Immature natural killer cell (primary cell): ENCODE measurements at regions not wholly inside any gene's neighbourhood (a gene's known extent, or its start where the extent isn't known, plus 50 kb on each side); places are given as distances from the start of the nearest gene placed in this dataset.
"Not testable (repeated sequence)": the region's sequence is repeated elsewhere in the genome, so short reads cannot be mapped to it uniquely, and the experiment has no call there.

Source experiments
- DNase-seq, 3 donors: peaks; one replicate each; pipeline ENCODE4 v3.0.0; 2022; ENCODE audit warnings: mixed read lengths in 1 of 3
- H3K27ac Mint-ChIP-seq, 6 donors: one replicate each; pipeline ENCODE4 v1.8.0; 2020; ENCODE audit warnings: mixed read lengths in 6 of 6, mild to moderate bottlenecking in 5 of 6, inconsistent platforms in 4 of 6, moderate library complexity in 3 of 6
- H3K27me3 Mint-ChIP-seq, 3 donors: one replicate each; pipeline ENCODE4 v1.8.0; 2020 to 2021; ENCODE audit warnings: low read depth in 3 of 3, mild to moderate bottlenecking in 3 of 3, mixed read lengths in 3 of 3, moderate library complexity in 3 of 3, inconsistent platforms in 1 of 3
- H3K36me3 Mint-ChIP-seq, 3 donors: one replicate each; pipeline ENCODE4 v1.8.0; 2020; ENCODE audit warnings: mixed read lengths in 3 of 3, inconsistent platforms in 2 of 3, mild to moderate bottlenecking in 2 of 3
- H3K4me1 Mint-ChIP-seq, 2 donors: one replicate each; pipeline ENCODE4 v1.8.0; 2020; ENCODE audit warnings: inconsistent platforms in 2 of 2, mild to moderate bottlenecking in 2 of 2, mixed read lengths in 2 of 2, moderate library complexity in 1 of 2
- H3K4me3 Mint-ChIP-seq, 5 donors: one replicate each; pipeline ENCODE4 v1.8.0; 2020; ENCODE audit warnings: mild to moderate bottlenecking in 5 of 5, mixed read lengths in 5 of 5, inconsistent platforms in 3 of 5, moderate library complexity in 3 of 5
- H3K9me3 Mint-ChIP-seq, 6 donors: one replicate each; pipeline ENCODE4 v1.8.0; 2020; ENCODE audit warnings: mild to moderate bottlenecking in 6 of 6, mixed read lengths in 6 of 6, inconsistent platforms in 4 of 6, moderate library complexity in 3 of 6

DNA sequence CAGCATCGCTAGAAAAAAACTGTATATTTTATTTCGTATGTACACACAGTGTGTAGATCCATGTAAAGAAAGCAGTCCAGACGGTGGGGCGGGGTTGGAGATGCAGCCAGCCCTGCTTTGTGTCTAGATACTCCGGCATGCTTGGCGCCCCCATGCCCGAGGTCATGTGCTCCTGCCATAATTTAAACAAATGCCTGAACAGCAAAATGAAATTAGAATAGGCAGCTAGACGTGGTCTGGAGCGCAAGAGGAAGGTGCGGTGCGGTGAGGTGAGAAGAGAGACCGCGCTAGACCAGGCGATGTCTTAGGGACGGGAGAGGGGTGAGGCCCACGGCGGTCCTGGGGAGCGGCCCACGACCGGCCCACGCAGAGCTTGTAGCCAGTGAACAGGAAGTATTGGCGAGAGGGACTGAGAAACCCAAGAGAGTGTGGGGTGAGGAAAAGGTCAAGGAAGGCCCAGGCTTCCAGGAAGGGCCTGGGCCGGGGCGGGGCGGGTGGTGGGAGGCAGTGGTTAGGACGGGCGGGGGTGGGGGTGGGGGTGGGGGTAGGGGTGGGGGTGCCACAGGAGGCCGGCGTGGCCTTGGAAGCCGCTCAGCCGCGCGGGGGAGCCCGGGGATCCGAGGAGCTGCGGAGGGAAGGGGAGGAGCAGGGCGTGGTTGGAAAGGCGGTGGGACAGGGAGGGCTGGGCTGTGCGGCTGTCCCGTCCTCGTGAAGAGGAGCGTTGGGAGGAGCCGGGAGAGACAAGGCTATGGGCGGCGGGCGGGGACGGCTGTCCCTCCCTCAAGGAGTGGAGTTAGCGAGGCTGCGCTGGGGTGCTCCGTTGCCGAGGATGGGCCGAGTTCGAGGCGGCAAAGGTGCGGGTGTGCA, 254.7 kb upstream of the SGCG start:
- peaks cover 6 to 9% of the 10 kb centered on the region in 2 donors for H3K4me1 Mint-ChIP-seq
- peaks cover 0 to 5% (median 0%) of the 10 kb centered on the region in 3 donors for H3K36me3 Mint-ChIP-seq
- H3K27me3 Mint-ChIP-seq: peaks cover 4 to 9% (median 7%) of the 10 kb centered on the region in 3 donors
- H3K27ac Mint-ChIP-seq: no peak overlapping the region
- peaks cover 0 to 11% (median 0%) of the 10 kb centered on the region in 6 donors for H3K9me3 Mint-ChIP-seq
- DNase-seq: no peak
- peak overlapping the region in 4 of 5 donors; percentile 48 to 74 (median 61) for H3K4me3 Mint-ChIP-seq

- H3K27ac Mint-ChIP-seq: no peak overlapping the region
- H3K36me3 Mint-ChIP-seq: peaks cover 0 to 5% (median 0%) of the 10 kb centered on the region in 3 donors
- H3K27me3 Mint-ChIP-seq: peaks cover 4 to 9% (median 7%) of the 10 kb centered on the region in 3 donors
- H3K9me3 Mint-ChIP-seq: peaks cover 0 to 5% (median 0%) of the 10 kb centered on the region in 6 donors
- H3K4me1 Mint-ChIP-seq: peaks cover 6 to 9% of the 10 kb centered on the region in 2 donors
- H3K4me3 Mint-ChIP-seq: peak overlapping the region in 3 of 5 donors; percentile 1 to 73 (median 22)
- no peak for DNase-seq
Measured at GRCh38 chr13:22926748-22927400, 253.9 kb upstream of the SGCG start.

DNA sequence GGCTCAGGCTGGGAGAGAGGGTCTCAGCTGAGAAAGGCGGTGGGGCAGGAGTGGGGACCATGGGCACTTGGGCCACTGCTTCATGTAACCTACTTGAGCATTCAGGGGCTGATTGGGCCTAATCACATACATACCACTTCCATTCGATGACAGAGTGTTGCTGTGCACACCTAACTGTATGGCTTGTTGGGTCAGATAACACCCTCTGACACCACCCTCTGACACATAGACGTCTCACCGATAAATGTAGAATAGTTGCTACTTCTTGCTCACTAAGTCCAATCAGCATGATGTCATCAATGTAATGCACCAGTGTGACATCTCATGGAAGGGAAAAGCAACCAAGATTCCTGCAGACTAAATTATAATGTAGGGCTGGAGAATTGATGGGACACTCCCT, 252.9 kb upstream of the SGCG start:
- H3K9me3 Mint-ChIP-seq, H3K27me3 Mint-ChIP-seq, DNase-seq, H3K27ac Mint-ChIP-seq, H3K36me3 Mint-ChIP-seq, H3K4me1 Mint-ChIP-seq: not testable (repeated sequence)
- H3K4me3 Mint-ChIP-seq: peak overlapping the region in 1 of 5 donors; percentile 73

- Mint-ChIP-seq H3K36me3 (peaks cover 0 to 5% (median 0%) of the 10 kb centered on the region in 3 donors), H3K4me1 (peaks cover 6 to 9% of the 10 kb centered on the region in 2 donors), H3K27me3 (peaks cover 2 to 8% (median 7%) of the 10 kb centered on the region in 3 donors), H3K9me3 (peaks cover 0 to 5% (median 0%) of the 10 kb centered on the region in 6 donors), H3K27ac (no peak overlapping the region), H3K4me3 (no peak overlapping the region)
- DNase-seq: no peak
Measured at GRCh38 chr13:22929381-22930126, 251.2 kb upstream of the SGCG start.

- Mint-ChIP-seq H3K4me3 (no peak overlapping the region), H3K27ac (no peak overlapping the region), H3K9me3 (peaks cover 0 to 5% (median 0%) of the 10 kb centered on the region in 6 donors), H3K27me3 (peaks cover 2 to 6% (median 2%) of the 10 kb centered on the region in 3 donors), H3K4me1 (peaks cover 2 to 6% of the 10 kb centered on the region in 2 donors), H3K36me3 (no peaks in the 10 kb centered on the region)
- DNase-seq: no peak
Measured at GRCh38 chr13:22931576-22931975, 249.2 kb upstream of the SGCG start.

DNA sequence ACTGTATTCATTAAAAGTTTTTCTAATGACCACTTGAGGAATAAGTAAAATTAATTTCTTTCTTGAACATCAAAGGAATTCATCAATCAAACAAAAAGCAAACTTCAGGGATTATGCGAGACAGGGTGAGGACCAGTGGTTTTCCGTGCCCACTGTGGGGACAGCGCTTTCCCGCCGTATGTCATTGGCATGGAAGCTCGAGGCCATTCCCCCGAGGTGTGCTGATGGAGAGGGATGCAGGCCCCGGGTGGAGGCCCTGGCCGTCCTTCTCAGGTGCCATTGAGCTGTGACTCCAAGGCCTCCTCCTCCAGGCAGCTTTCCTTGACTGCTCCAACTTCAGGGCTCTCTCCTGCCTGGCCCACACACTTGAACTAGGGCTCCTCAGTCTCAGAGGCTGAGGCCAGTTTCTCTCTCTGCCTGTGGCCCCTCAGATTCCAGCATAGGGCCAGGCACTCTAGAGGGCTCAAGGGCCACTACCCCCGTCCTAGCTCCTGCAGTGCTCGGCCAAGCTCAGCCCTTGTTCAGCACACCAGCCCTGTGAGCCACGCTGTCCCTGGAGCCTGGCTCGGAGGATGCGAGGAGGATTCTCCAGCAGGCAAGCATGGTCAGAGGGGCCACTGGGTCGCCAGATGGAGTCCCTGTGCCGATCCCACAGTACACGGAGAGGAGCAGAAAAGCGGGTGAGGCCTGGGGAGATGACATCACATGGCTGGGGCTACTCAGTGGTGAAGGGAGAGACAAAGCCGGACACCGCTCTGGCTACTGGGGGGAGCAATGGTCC, 248.0 kb upstream of the SGCG start:
- not testable (repeated sequence) for H3K4me3 Mint-ChIP-seq

GRCh38 chr13:22933571-22934181, 247.1 kb upstream of the SGCG start:
- Mint-ChIP-seq H3K27me3 (peaks cover 0 to 3% (median 0%) of the 10 kb centered on the region in 3 donors), H3K4me1 (no peaks in the 10 kb centered on the region), H3K36me3 (no peaks in the 10 kb centered on the region), H3K9me3 (no peaks in the 10 kb centered on the region), H3K27ac (no peak overlapping the region), H3K4me3 (no peak overlapping the region)
- DNase-seq: no peak

More for the DNA sequence above, 248.0 kb upstream of the SGCG start:
- H3K9me3 Mint-ChIP-seq, H3K27ac Mint-ChIP-seq, H3K36me3 Mint-ChIP-seq, DNase-seq, H3K4me1 Mint-ChIP-seq, H3K27me3 Mint-ChIP-seq: not testable (repeated sequence)

- H3K27me3 Mint-ChIP-seq: peaks cover 0 to 3% (median 0%) of the 10 kb centered on the region in 3 donors
- no peaks in the 10 kb centered on the region for H3K9me3 Mint-ChIP-seq
- H3K27ac Mint-ChIP-seq: no peak overlapping the region
- no peaks in the 10 kb centered on the region for H3K36me3 Mint-ChIP-seq
- H3K4me3 Mint-ChIP-seq: no peak overlapping the region
- no peak for DNase-seq
- no peaks in the 10 kb centered on the region for H3K4me1 Mint-ChIP-seq
Measured at GRCh38 chr13:22934744-22935523, 245.8 kb upstream of the SGCG start.

DNA sequence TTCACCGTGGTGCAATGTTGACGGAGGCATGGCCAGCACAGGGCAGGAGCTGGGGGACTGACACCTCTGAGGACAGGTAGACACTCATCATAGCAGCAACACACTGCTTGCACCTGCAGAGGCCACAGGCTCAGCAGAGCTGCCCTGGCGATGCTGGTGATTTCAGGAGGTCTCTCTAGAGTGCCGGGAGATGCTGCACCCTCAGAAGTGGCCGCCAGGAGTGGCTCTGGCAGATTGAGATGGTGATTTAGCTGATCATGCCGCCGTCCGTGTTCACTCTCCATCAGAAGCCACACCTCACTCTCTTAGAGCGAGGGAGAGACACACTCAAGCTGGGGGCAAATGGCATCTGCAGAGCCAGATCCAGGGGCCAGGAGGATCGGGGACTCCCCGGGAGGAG, 244.6 kb upstream of the SGCG start:
- no peaks in the 10 kb centered on the region for H3K36me3 Mint-ChIP-seq
- no peak overlapping the region for H3K4me3 Mint-ChIP-seq
- no peaks in the 10 kb centered on the region for H3K4me1 Mint-ChIP-seq
- no peak overlapping the region for H3K27ac Mint-ChIP-seq
- H3K9me3 Mint-ChIP-seq: peaks cover 0 to 7% (median 0%) of the 10 kb centered on the region in 6 donors
- DNase-seq: no peak
- peaks cover 0 to 3% (median 3%) of the 10 kb centered on the region in 3 donors for H3K27me3 Mint-ChIP-seq

GRCh38 chr13:22937241-22937640, 243.5 kb upstream of the SGCG start:
- H3K4me3 Mint-ChIP-seq: no peak overlapping the region

GRCh38 chr13:22937953-22938352, 242.8 kb upstream of the SGCG start:
- Mint-ChIP-seq H3K4me1 (no peaks in the 10 kb centered on the region), H3K27ac (no peak overlapping the region), H3K4me3 (no peak overlapping the region), H3K27me3 (peaks cover 0 to 3% (median 3%) of the 10 kb centered on the region in 3 donors), H3K9me3 (peaks cover 0 to 7% (median 0%) of the 10 kb centered on the region in 6 donors), H3K36me3 (no peaks in the 10 kb centered on the region)
- no peak for DNase-seq

More at GRCh38 chr13:22937241-22937640, 243.5 kb upstream of the SGCG start:
- Mint-ChIP-seq H3K27ac (no peak overlapping the region), H3K36me3 (no peaks in the 10 kb centered on the region), H3K27me3 (peaks cover 0 to 3% (median 3%) of the 10 kb centered on the region in 3 donors), H3K9me3 (peaks cover 0 to 7% (median 0%) of the 10 kb centered on the region in 6 donors), H3K4me1 (no peaks in the 10 kb centered on the region)
- DNase-seq: no peak

DNA sequence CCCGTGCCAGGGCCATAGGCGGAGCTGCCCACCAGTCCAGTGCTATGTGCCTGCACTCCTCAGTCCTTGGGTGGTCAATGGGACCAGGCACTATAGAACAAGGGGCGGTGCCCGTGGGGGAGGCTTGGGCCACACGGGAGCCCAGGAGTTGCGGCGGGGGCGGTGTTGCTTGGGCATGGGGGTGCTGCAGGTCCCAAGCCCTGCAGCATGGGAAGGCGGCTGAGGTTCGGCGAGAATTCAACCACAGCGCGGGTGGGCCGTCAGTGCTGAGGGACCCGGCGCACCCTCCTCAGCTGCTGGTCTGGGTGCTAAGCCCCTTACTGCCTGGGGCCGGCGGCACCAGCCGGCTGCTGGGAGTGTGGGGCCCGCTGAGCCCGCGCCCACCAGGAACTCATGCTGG, 242.2 kb upstream of the SGCG start:
- Mint-ChIP-seq H3K27ac (no peak overlapping the region), H3K4me1 (no peaks in the 10 kb centered on the region), H3K9me3 (peaks cover 0 to 7% (median 0%) of the 10 kb centered on the region in 6 donors), H3K36me3 (no peaks in the 10 kb centered on the region), H3K4me3 (no peak overlapping the region), H3K27me3 (peaks cover 0 to 3% (median 3%) of the 10 kb centered on the region in 3 donors)
- DNase-seq: no peak
